ENCODE measurements at regions not wholly inside any gene's neighbourhood (a gene's known extent, or its start where the extent isn't known, plus 50 kb on each side); places are given as distances from the start of the nearest gene placed in this dataset.

GRCh38 chr5:68748101-68748500 is 345.7 kb upstream of the SLC30A5 start:
- no peaks in the 10 kb centered on the region for H3K4me1 ChIP-seq (replicated peaks in 1 of 2; ENCODE audit: control insufficient read depth in 2 of 2, insufficient read depth in 2 of 2, low read length in 2 of 2)
- no peak overlapping the region for H2AFZ ChIP-seq (ENCODE audit: low read depth, low read length)
- intact Hi-C loops (cut with micrococcal nuclease) (loop anchor here (10.0 kb wide), 1 partner anchor 283 kb away; no protein-coding TSS in a partner anchor), in situ Hi-C loops (cut with MboI) (no loop called here)
- no peak for ATAC-seq
- no TSS peak for BruUV-seq (replicated peaks)
- DNase-seq (ENCODE audit: extremely low read depth in 1 of 4, low spot score in 3 of 4) = no peak
- no peaks in the 10 kb centered on the region for H3K9me3 ChIP-seq (replicated peaks; ENCODE audit: control insufficient read depth, insufficient read depth, low read depth, low read length)
- ChIA-PET CTCF (ENCODE audit: low intra/inter-chr PET ratio) (interaction anchor here (0.6 kb wide), 1 partner anchor 39 kb away, joined by 3 read pairs; no protein-coding TSS in a partner anchor), POLR2A (no interaction called here)
- no peak overlapping the region for H3K4me2 ChIP-seq (ENCODE audit: insufficient read depth, low read length)
- no peak overlapping the region for H3K4me3 ChIP-seq
- no peak overlapping the region for H3K9ac ChIP-seq (ENCODE audit: insufficient read depth in 1 of 2, low read depth in 2 of 2, low read length in 2 of 2)
- 0% methylated on average over 3 of the region's 3 CpGs for WGBS (ENCODE audit: insufficient coverage, low coverage, missing lambda C conversion rate)
- no peak for FAIRE-seq
- peaks cover 9 to 16% of the 10 kb centered on the region in 2 experiments; a peak in 4 of 5 replicates for H3K27me3 ChIP-seq (ENCODE audit: control insufficient read depth in 2 of 2, insufficient read depth in 2 of 2, low read length in 2 of 2)
- no peaks in the 10 kb centered on the region for H3K9me1 ChIP-seq (ENCODE audit: control insufficient read depth, insufficient read depth, low read length)
- H3K27ac ChIP-seq (ENCODE audit: extremely low read depth, low read depth, low read length) = no peak overlapping the region
- no peaks in the 10 kb centered on the region for H4K20me1 ChIP-seq (replicated peaks; ENCODE audit: control insufficient read depth, insufficient read depth, low read length)
- H3K36me3 ChIP-seq (ENCODE audit: control insufficient read depth, insufficient read depth, low read length) = no peaks in the 10 kb centered on the region
- TF ChIP-seq NEUROD1 (IDR thresholded peaks at IDR 0.05; ENCODE audit: borderline replicate concordance, low read depth, low read length, partially characterized antibody) = no peak
- no peaks in the 10 kb centered on the region for H3K79me2 ChIP-seq (ENCODE audit: control insufficient read depth, insufficient read depth, low read length)

- H4K20me1 ChIP-seq (replicated peaks; ENCODE audit: control insufficient read depth, insufficient read depth, low read length) = no peaks in the 10 kb centered on the region
- no peak for ATAC-seq
Observed at GRCh38 chr5:68749077-68749476, 344.7 kb upstream of the SLC30A5 start.

More at GRCh38 chr5:68749077-68749476, 344.7 kb upstream of the SLC30A5 start:
- no peaks in the 10 kb centered on the region for H3K36me3 ChIP-seq (ENCODE audit: control insufficient read depth, insufficient read depth, low read length)
- no peak overlapping the region for H3K4me2 ChIP-seq (ENCODE audit: insufficient read depth, low read length)
- BruUV-seq (replicated peaks) = no TSS peak
- H3K9me1 ChIP-seq (ENCODE audit: control insufficient read depth, insufficient read depth, low read length) = no peaks in the 10 kb centered on the region
- no peaks in the 10 kb centered on the region for H3K4me1 ChIP-seq (replicated peaks in 1 of 2; ENCODE audit: control insufficient read depth in 2 of 2, insufficient read depth in 2 of 2, low read length in 2 of 2)
- H3K27ac ChIP-seq (ENCODE audit: extremely low read depth, low read depth, low read length) = no peak overlapping the region
- DNase-seq (ENCODE audit: extremely low read depth in 1 of 4, low spot score in 3 of 4) (no peak), FAIRE-seq (no peak)
- CTCF ChIA-PET (ENCODE audit: low intra/inter-chr PET ratio) = no interaction called here
- in situ Hi-C loops (cut with MboI) = no loop called here
- intact Hi-C loops (cut with micrococcal nuclease) = loop anchor here (10.0 kb wide), 1 partner anchor 284 kb away; no protein-coding TSS in a partner anchor
- TF ChIP-seq STAG1 (CRISPR knock-in tag; IDR thresholded peaks at IDR 0.05; ENCODE audit: borderline replicate concordance) = no peak
- TF ChIP-seq ZSCAN32 (CRISPR knock-in tag; IDR thresholded peaks at IDR 0.05) = no peak
- no peak for TF ChIP-seq HDAC8 (tag; IDR thresholded peaks at IDR 0.05)
- TF ChIP-seq SAFB (IDR thresholded peaks at IDR 0.05; ENCODE audit: borderline replicate concordance, low read depth, low read length) = no peak
- TF ChIP-seq MAFF (IDR thresholded peaks at IDR 0.05; ENCODE audit: low read length) = no peak
- TF ChIP-seq ZBTB5 (IDR thresholded peaks at IDR 0.05) = no peak
- POLR2A ChIA-PET = no interaction called here
- H2AFZ ChIP-seq (ENCODE audit: low read depth, low read length) = no peak overlapping the region
- no peak overlapping the region for H3K9ac ChIP-seq (ENCODE audit: insufficient read depth in 1 of 2, low read depth in 2 of 2, low read length in 2 of 2)
- H3K79me2 ChIP-seq (ENCODE audit: control insufficient read depth, insufficient read depth, low read length) = no peaks in the 10 kb centered on the region
- WGBS (ENCODE audit: insufficient coverage, low coverage, missing lambda C conversion rate) = 10% methylated on average over 2 of the region's 2 CpGs
- no peak overlapping the region for H3K4me3 ChIP-seq
- H3K27me3 ChIP-seq (ENCODE audit: control insufficient read depth in 2 of 2, insufficient read depth in 2 of 2, low read length in 2 of 2) = peaks cover 9 to 11% of the 10 kb centered on the region in 2 experiments; a peak in 4 of 5 replicates
- H3K9me3 ChIP-seq (replicated peaks; ENCODE audit: control insufficient read depth, insufficient read depth, low read depth, low read length) = no peaks in the 10 kb centered on the region

All from K562 (cell line).